Activated CD8-positive, alpha-beta memory T cell treated with anti-CD3 and anti-CD28 coated beads for 36 hours (primary cell): ENCODE measurements at regions not wholly inside any gene's neighbourhood (a gene's known extent, or its start where the extent isn't known, plus 50 kb on each side); places are given as distances from the start of the nearest gene placed in this dataset.

Source experiments
- CTCF ChIA-PET: fragments of 350-600 bp; sonication (Branson Sonifier 250); formaldehyde crosslinking; loops from one replicate; lab custom pipeline; 2021; ENCODE audit warnings: antibody characterized with exemption; lab: Charles Lee
- POLR2A ChIA-PET: fragments of 350-600 bp; sonication (Branson Sonifier 250); formaldehyde crosslinking; loops from one replicate; lab custom pipeline; 2021; ENCODE audit warnings: antibody characterized with exemption; lab: Charles Lee

DNA sequence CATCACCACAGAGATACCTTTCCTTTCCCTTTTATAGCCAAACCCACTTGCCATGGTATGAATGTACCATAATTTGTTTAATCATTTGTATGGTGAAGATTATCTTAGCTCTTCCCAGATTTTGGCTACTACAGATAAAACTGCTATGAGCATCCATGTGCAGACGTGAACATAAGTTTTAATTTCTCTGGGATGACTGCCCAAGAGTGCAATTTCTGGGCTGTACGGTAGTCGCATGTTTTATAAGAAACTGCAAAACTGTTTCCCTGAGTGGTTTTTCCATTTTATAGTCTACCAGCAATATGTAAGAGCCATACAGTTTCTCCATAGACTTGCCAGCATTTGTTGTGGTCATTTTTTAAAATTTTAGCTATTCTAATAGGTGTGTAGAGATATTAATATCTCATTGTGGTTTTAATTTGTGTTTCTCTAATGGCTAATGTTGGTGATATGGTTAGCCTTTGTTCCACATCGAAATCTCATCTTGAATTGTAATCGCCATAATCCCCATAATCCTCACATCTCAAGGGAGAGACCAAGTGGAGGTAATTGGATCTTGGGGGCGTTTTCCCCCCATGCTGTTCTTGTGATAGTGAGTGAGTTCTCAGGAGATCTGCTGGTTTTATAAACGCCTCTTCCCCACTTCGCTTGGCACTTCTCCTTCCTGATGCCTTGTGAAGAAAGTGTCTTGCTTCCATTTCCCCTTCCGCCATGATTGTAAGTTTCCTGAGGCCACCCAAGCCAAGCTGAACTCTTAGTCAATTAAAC, 628.5 kb upstream of the KLHL29 start:
- POLR2A ChIA-PET = no interaction called here
- CTCF ChIA-PET = no interaction called here

DNA sequence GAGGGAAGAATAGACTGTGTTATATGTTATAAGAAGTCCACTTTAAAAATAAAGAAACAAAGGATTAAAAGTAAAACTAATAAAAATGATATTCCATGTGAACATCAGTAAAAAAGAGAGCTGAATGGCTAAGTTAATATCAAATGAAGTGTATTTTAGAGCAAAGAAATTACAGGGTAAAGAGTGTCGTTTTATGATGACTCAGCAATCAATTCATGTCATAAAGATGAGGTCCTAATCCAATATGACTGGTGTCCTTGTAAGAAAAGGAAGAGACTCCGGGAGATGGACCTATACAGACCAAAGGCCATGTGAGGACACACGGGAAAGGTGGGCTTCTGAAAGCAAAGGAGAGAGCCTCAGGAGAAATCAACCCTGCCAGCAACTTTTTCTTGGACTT, 615.5 kb upstream of the KLHL29 start:
- ChIA-PET CTCF (no interaction called here), POLR2A (no interaction called here)

- ChIA-PET CTCF (no interaction called here), POLR2A (no interaction called here)
Measured at GRCh38 chr2:22784566-22784965, 600.4 kb upstream of the KLHL29 start.

GRCh38 chr2:22786817-22787216, 598.2 kb upstream of the KLHL29 start:
- POLR2A ChIA-PET = no interaction called here
- CTCF ChIA-PET = no interaction called here

DNA sequence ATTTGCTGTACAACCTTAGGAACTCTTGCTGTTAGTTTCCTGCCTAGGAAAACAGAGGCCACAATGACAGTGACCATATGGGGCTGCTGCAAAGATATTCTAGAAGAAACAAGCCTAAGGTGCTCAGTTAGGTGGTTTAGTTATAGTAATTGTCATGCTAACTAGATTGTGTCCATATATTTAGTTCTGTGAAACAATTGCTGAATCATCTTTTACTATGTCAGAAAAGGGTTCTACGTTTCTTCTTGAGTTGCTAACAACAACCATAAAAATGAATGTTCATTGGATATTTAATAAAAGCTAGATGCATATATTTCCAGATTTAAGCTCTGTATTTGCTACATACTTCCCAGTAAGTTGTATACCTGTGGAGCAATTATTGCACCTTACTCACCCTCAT, 597.2 kb upstream of the KLHL29 start:
- POLR2A ChIA-PET = no interaction called here
- CTCF ChIA-PET = no interaction called here

DNA sequence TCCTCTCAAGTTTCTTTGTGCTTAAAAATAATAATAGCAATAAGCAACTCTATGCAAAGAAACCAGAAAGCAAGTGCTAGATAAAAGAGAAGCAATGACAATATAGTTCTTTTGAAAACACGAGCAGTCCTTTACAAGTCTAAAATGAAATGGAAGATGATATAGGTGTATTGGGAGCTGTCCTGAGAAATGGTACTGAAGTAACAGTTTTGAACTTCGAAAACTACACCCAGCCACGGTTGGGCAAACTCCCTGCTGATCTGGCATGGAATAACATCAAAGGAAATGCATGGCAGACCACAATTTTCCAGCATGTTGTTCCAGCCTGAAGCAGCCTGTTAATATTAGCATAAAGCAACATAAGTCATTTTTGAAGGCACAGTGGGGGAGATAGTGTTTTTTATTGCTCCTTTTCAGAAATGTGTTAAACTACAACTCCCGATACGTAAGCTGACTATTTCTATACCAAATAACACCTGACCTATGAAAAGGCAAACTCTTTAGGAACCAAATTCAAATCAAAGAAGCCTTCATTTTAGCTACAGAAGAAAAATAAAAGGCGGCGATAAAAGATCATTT, 596.1 kb upstream of the KLHL29 start:
- ChIA-PET CTCF (no interaction called here), POLR2A (no interaction called here)

GRCh38 chr2:22795287-22795866, 589.6 kb upstream of the KLHL29 start:
- CTCF ChIA-PET = no interaction called here
- POLR2A ChIA-PET = no interaction called here

GRCh38 chr2:22798386-22798785, 586.6 kb upstream of the KLHL29 start:
- POLR2A ChIA-PET = no interaction called here
- CTCF ChIA-PET = no interaction called here

- CTCF ChIA-PET = no interaction called here
- POLR2A ChIA-PET = no interaction called here
Measured at GRCh38 chr2:22800412-22800811, 584.6 kb upstream of the KLHL29 start.

DNA sequence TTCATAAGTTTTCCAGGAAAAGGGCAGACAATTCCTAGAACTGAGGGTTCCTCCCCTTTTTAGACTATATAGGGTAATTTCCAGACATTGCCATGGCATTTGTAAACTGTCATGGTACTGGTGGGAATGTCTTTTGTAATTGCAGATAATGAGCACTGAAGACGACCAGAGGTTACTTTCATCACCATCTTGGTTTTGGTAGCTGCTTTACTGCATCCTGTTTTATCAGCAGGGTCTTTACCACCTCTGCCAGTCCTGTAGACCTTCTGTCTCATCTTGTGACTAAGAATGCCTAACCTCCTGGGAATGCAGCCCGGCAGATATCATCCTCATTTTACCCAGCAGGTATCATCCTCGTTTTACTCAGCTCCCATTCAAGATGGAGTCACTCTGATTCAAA, 583.9 kb upstream of the KLHL29 start:
- ChIA-PET CTCF (no interaction called here), POLR2A (no interaction called here)

DNA sequence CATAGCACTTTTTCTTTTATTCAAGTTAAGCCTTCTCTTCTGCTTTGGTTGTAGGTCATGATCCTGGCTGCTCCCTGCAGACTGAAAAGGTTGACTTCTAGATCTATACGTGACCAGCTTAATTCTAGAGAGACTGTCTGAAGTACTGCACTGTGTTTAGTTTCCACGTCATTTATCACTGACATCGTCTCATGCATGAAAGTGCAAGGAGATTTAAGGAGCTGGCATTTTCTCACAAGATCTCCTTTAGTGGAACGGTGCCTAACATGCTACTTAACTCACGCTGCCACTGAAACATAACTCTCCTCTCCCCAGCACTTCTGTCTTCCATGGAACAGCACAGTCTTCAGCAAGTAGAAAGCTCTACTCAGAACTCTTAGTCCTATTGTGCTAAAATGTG, 583.0 kb upstream of the KLHL29 start:
- ChIA-PET POLR2A (no interaction called here), CTCF (no interaction called here)

- CTCF ChIA-PET = no interaction called here
- POLR2A ChIA-PET = no interaction called here
Measured at GRCh38 chr2:22807872-22808271, 577.1 kb upstream of the KLHL29 start.

DNA sequence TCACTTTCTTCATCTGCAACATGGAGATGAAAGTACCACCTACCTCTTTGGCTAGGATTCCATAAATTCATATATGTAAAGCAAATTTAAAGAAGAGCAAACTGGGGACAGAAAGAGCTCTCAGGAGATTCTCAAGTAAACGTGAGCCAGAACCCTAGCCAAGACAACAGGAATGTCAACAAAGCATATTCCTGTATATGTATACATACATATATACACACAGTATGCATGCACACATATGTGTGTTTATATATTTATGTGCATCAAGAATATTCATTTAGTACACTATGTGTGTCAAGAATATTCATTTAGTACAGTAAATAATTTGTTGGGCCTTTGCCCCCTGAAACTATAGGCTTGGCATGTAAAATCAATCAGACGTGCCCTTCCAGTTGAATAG, 574.4 kb upstream of the KLHL29 start:
- ChIA-PET CTCF (no interaction called here), POLR2A (no interaction called here)

- CTCF ChIA-PET = no interaction called here
- POLR2A ChIA-PET = no interaction called here
Measured at GRCh38 chr2:22812065-22812680, 572.8 kb upstream of the KLHL29 start.

DNA sequence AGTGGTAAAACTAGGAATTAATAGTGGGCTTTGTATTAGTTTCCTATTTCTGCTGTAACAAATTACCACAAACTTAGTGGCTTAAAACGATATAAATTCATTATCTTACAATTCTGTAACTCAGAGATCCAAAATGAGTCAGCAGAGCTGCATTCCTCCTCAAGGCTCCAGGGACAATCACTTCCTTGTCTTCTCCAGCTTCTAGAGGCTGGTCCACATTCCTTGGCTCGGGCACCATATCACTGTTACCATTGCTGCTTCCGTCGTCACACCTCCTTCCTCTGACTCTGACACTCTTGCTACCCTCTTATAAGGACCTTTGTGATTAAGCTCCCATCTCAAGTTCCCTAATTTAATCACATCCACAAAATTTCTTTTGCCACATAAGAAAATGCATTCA, 567.8 kb upstream of the KLHL29 start:
- POLR2A ChIA-PET = no interaction called here
- CTCF ChIA-PET = no interaction called here

DNA sequence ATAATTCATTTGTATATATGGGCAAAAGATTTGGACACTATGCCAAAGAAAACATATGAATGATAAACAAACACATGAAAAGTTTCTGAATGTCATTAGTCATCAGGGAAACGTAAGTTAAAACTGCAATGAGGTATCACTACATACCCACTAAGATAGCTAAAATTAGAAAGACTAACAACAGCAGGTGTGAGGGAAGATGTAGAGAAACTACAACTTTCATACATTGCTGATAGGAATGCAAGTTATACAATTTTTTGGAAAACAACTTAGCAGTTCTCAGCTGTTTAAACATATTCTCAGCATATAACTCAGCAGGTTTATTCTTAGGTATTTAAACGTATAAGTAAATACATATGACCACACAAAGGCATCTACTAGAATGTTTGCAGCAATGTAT, 563.5 kb upstream of the KLHL29 start:
- CTCF ChIA-PET = no interaction called here
- POLR2A ChIA-PET = no interaction called here

GRCh38 chr2:22822835-22823234, 562.1 kb upstream of the KLHL29 start:
- ChIA-PET CTCF (no interaction called here), POLR2A (no interaction called here)

DNA sequence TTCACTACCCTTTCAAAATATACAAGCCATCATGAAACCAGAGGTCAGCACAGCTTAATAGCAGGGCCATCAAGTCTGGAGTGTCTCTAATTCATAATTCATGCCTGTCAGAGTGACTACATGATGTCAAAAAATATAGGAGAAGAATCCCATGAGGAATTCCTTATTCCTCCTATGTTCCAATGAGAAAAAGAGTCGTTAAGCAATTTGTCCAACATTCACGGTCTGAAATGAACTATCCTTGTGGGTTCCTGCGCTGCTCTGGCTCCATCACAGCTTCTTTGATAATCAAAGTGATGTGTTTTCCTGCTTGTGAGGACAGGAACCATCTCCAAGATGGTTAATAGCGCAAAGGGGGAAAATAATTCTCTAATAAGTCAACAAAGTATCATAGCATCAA, 560.4 kb upstream of the KLHL29 start:
- POLR2A ChIA-PET = no interaction called here

DNA sequence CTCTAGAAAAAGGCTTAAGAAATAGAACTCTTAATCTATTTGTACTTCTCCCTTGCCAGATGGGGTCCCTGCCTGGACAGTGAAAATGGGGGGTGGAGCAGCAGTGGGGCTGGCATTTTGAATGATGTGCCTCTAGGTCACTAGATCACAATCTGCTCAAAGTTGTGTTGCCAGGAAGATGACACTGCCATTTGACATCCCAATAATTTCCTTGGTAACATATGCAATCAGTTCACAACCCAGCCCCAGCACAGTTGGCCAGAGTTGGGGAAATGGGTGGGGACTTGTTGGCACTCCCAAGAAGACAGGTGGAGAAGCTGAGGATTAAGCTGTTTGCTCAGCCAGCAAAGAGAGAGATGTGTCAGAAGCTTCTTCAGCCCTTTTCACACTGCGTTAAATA, 558.3 kb upstream of the KLHL29 start:
- ChIA-PET CTCF (no interaction called here), POLR2A (no interaction called here)

More for the DNA sequence above, 560.4 kb upstream of the KLHL29 start:
- CTCF ChIA-PET = no interaction called here

GRCh38 chr2:22829791-22830190, 555.2 kb upstream of the KLHL29 start:
- POLR2A ChIA-PET = no interaction called here
- CTCF ChIA-PET = no interaction called here

DNA sequence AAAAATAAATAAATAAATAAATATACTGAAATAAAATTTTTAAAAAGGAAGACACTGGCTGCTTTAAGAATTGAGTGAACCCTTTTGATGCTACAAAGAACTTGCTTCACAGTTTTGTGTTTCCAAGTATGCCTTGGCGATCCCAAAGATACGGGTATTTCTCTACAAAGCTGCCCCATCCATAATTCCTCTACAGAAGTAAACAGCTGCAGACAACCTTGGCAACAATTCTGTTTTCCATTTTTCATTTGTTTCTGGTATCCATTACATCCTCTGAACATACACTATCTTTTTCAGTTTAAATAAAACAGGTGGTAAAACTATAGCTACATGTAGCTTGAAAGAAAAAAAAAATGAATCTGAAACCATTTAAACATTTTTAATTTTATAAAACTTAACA, 552.8 kb upstream of the KLHL29 start:
- CTCF ChIA-PET = no interaction called here
- POLR2A ChIA-PET = no interaction called here
